ENCODE measurements at regions not wholly inside any gene's neighbourhood (a gene's known extent, or its start where the extent isn't known, plus 50 kb on each side); places are given as distances from the start of the nearest gene placed in this dataset.

- no peak for TF ChIP-seq CTCF (conservative IDR thresholded peaks at IDR 0.05; ENCODE audit: low read length)
- TF ChIP-seq EZH2phosphoT487 (IDR thresholded peaks at IDR 0.05; ENCODE audit: borderline replicate concordance, low read depth, low read length), result no peak
- no peak for DNase-seq (ENCODE audit: low spot score)
- no TSS peak for BruUV-seq (replicated peaks)
- H4K20me1 ChIP-seq (ENCODE audit: insufficient read depth, low read length), result no peaks in the 10 kb centered on the region
- no peaks in the 10 kb centered on the region for H3K79me2 ChIP-seq (ENCODE audit: insufficient read depth, low read depth, low read length)
- H3K9me2 ChIP-seq (ENCODE audit: insufficient read depth, low read length), result no peaks in the 10 kb centered on the region
- no peaks in the 10 kb centered on the region for H3K4me1 ChIP-seq (ENCODE audit: insufficient read depth, low read length, poor library complexity, severe bottlenecking)
- H3K4me2 ChIP-seq (ENCODE audit: low read length), result no peak overlapping the region
- CTCF ChIA-PET (ENCODE audit: unreplicated experiment), result no interaction called here
- no peaks in the 10 kb centered on the region for H3K36me3 ChIP-seq (ENCODE audit: insufficient read depth, low read length)
- H2AFZ ChIP-seq (ENCODE audit: low read length), result no peak overlapping the region
- POLR2A ChIA-PET, result no interaction called here
- no peak overlapping the region for H3K4me3 ChIP-seq (ENCODE audit: low read depth, low read length, poor library complexity, severe bottlenecking)
- no peak overlapping the region for H3K27ac ChIP-seq (ENCODE audit: low read depth, low read length, poor library complexity, severe bottlenecking)
- no peaks in the 10 kb centered on the region for H3K9me3 ChIP-seq (ENCODE audit: low read length)
- intact Hi-C loops (cut with micrococcal nuclease; ENCODE audit: unreplicated experiment), result no loop called here
Observed at GRCh38 chr3:25113891-25114290, 314.2 kb upstream of the RARB start.

- POLR2A ChIA-PET, result no interaction called here
- no peak for TF ChIP-seq EZH2phosphoT487 (IDR thresholded peaks at IDR 0.05; ENCODE audit: borderline replicate concordance, low read depth, low read length)
- no peak for TF ChIP-seq CTCF (conservative IDR thresholded peaks at IDR 0.05; ENCODE audit: low read length)
Observed at GRCh38 chr3:25114532-25114931, 313.5 kb upstream of the RARB start.

GRCh38 chr3:25117005-25117593, 311.0 kb upstream of the RARB start:
- Histone ChIP-seq H3K9me2 (ENCODE audit: insufficient read depth, low read length) (no peaks in the 10 kb centered on the region), H3K27ac (ENCODE audit: low read depth, low read length, poor library complexity, severe bottlenecking) (no peak overlapping the region), H2AFZ (ENCODE audit: low read length) (no peak overlapping the region), H4K20me1 (ENCODE audit: insufficient read depth, low read length) (no peaks in the 10 kb centered on the region), H3K4me3 (ENCODE audit: low read depth, low read length, poor library complexity, severe bottlenecking) (no peak overlapping the region), H3K4me1 (ENCODE audit: insufficient read depth, low read length, poor library complexity, severe bottlenecking) (no peaks in the 10 kb centered on the region), H3K9me3 (ENCODE audit: low read length) (no peaks in the 10 kb centered on the region), H3K4me2 (ENCODE audit: low read length) (no peak overlapping the region), H3K79me2 (ENCODE audit: insufficient read depth, low read depth, low read length) (no peaks in the 10 kb centered on the region), H3K36me3 (ENCODE audit: insufficient read depth, low read length) (no peaks in the 10 kb centered on the region)
- TF ChIP-seq EZH2phosphoT487 (IDR thresholded peaks at IDR 0.05; ENCODE audit: borderline replicate concordance, low read depth, low read length) (no peak), CTCF (conservative IDR thresholded peaks at IDR 0.05; ENCODE audit: low read length) (no peak)
- ChIA-PET CTCF (ENCODE audit: unreplicated experiment) (no interaction called here), POLR2A (no interaction called here)
- no peak for DNase-seq (ENCODE audit: low spot score)
- intact Hi-C loops (cut with micrococcal nuclease; ENCODE audit: unreplicated experiment), result no loop called here
- BruUV-seq (replicated peaks), result no TSS peak

More at GRCh38 chr3:25114532-25114931, 313.5 kb upstream of the RARB start:
- no peak for DNase-seq (ENCODE audit: low spot score)
- no peaks in the 10 kb centered on the region for H3K4me1 ChIP-seq (ENCODE audit: insufficient read depth, low read length, poor library complexity, severe bottlenecking)
- H3K9me2 ChIP-seq (ENCODE audit: insufficient read depth, low read length), result no peaks in the 10 kb centered on the region
- no peak overlapping the region for H3K27ac ChIP-seq (ENCODE audit: low read depth, low read length, poor library complexity, severe bottlenecking)
- H3K9me3 ChIP-seq (ENCODE audit: low read length), result no peaks in the 10 kb centered on the region
- CTCF ChIA-PET (ENCODE audit: unreplicated experiment), result no interaction called here
- no peak overlapping the region for H3K4me2 ChIP-seq (ENCODE audit: low read length)
- no TSS peak for BruUV-seq (replicated peaks)
- H3K36me3 ChIP-seq (ENCODE audit: insufficient read depth, low read length), result no peaks in the 10 kb centered on the region
- H4K20me1 ChIP-seq (ENCODE audit: insufficient read depth, low read length), result no peaks in the 10 kb centered on the region
- no peak overlapping the region for H2AFZ ChIP-seq (ENCODE audit: low read length)
- intact Hi-C loops (cut with micrococcal nuclease; ENCODE audit: unreplicated experiment), result no loop called here
- H3K4me3 ChIP-seq (ENCODE audit: low read depth, low read length, poor library complexity, severe bottlenecking), result no peak overlapping the region
- no peaks in the 10 kb centered on the region for H3K79me2 ChIP-seq (ENCODE audit: insufficient read depth, low read depth, low read length)

Measured in OCI-LY7 (cell line).